GM18507 (cell line): ENCODE measurements at regions not wholly inside any gene's neighbourhood (a gene's known extent, or its start where the extent isn't known, plus 50 kb on each side); places are given as distances from the start of the nearest gene placed in this dataset.
"Not testable (repeated sequence)": the region's sequence is repeated elsewhere in the genome, so short reads cannot be mapped to it uniquely, and the experiment has no call there.

Source experiments
- DNase-seq: peaks from one replicate; pipeline ENCODE4 v3.0.0; 2011; ENCODE audit warnings: low read depth; ENCODE audit not compliant: insufficient read length; ENCODE audit errors: extremely low spot score
- FAIRE-seq: peaks from 2 replicates; lab custom pipeline; 2011; peaks lifted over from hg19 to GRCh38; lab: Jason Lieb, UNC

DNA sequence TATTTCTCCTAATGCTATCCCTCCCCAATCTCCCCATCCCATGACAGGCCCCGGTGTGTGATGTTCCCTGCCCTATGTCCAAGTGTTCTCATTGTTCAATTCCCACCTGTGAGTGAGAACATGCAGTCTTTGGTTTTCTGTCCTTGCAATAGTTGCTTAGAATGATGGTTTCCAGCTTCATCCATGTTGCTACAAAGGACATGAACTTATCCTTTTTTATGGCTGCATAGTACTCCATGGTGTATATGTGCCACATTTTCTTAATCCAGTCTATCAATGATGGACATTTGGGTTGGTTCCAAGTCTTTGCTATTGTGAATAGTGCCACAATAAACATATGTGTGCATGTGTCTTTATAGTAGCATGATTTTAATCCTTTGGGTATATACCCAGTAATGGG lies 51.3 kb upstream of the RIOK2 start:
- not testable (repeated sequence) for FAIRE-seq, DNase-seq

DNA sequence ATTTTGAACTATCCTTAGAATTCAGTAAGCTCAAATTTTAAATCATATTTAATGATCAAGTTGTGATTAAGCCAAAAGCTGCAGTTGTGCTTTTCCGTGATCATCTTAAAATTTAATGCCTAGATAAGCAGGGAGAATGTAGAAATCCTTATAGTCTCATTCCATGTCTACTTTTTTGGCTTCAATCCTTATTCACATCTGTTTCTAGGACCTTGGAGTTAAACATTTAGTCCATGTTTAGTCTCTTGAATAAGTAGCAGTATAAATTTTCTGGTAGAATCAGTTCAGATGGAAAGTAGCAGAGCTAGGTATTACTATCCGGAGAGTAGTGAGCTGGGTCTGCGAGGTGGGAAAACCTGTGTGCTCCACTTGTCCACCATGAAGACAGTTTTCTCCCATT lies 59.3 kb upstream of the RIOK2 start:
- DNase-seq (no peak), FAIRE-seq (no peak)

GRCh38 chr5:97243353-97243752 lies 60.3 kb upstream of the RIOK2 start:
- FAIRE-seq: no peak
- no peak for DNase-seq

- FAIRE-seq (no peak), DNase-seq (no peak)
Measured at GRCh38 chr5:97245386-97245785, 62.3 kb upstream of the RIOK2 start.

GRCh38 chr5:97250113-97250512 lies 67.1 kb upstream of the RIOK2 start:
- DNase-seq (no peak), FAIRE-seq (no peak)

GRCh38 chr5:97266076-97266475 lies 83.0 kb upstream of the RIOK2 start:
- FAIRE-seq (no peak), DNase-seq (no peak)

DNA sequence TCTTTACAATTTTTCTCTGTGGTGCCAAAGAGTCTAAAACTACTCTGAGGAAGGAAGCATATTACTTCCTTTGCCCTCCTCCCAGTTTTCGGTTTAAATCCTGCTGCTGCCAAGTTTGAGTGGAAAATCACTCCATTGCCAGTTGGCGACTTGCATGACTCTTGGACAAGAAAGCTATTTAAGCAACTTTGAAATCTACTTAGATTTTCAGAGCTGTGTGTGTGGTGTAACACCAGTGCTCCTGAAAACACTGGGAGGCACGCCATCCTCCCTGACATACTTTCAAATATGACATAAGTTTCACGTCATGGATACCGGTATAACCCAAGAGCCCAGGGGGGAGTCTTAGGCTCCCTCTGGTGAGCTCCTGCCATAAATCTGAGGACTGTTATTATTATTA lies 83.5 kb upstream of the RIOK2 start:
- no peak for FAIRE-seq
- DNase-seq: no peak

DNA sequence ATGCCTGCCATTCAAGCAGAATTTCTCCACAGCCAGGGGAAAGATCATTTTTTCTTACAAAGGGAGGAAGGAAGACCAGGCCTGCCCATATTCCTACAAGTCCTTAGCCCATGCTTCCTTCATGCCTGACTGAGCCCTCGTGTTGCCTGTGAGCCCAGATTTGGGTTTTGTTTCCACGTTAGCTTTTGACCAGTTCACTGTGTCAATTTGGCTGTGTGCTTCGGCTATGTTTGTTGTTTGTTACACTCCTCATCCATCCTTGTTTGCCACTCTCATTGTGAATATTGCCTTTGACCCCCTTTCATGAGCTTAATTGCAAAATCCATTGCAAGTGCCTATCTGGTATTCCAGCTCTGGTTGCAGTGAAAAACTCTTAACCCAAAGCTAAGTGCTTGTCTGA lies 84.7 kb upstream of the RIOK2 start:
- FAIRE-seq (no peak), DNase-seq (no peak)

DNA sequence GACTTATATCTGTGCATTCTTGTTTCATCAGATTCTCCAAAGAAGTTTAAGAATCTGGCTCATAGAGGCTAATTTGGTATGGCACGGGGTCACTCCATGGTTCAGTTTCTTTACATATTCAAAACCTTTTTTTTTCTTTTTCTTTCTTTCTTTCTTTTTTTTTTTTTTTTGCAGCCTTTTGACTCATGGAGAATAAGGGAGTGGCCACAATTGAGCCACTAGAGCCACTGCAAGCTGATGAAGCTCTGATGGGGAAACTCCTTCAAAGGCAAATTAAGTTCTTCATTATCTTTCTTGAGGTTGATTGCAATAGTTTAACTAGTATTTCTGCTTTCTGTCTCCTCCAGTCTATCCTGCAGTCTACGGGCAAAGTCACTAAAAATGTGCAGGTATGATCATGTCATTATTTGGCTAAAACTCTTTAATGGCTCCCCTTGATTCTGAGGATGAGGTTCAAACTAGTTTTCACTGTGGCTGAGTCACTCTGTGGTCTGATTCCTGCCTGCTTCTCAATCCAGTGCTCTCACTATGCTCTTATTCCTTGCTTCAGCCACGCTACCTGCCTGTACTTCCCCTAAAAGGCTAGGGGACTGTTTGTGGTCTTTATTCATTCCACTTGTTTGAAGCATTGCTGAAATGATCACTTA lies 93.5 kb upstream of the RIOK2 start:
- no peak for DNase-seq
- no peak for FAIRE-seq

DNA sequence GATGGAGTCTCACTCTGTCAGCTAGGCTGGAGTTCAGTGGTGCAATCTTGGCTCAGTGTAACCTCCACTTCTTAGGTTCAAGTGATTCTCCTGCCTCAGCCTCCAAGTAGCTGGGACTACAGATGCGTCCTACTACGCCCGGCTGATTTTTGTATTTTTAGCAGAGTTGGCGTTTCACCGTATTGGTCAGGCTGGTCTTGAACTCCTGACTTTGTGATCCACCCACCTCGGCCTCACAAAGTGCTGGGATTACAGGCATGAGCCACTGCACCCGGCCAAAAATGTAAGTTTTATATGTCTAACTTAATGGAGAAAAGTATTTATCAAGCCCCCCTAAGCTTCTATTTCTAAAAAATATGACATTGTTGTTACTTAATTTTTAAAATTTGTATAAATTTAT lies 98.2 kb upstream of the RIOK2 start:
- no peak for DNase-seq
- no peak for FAIRE-seq

- FAIRE-seq (no peak), DNase-seq (no peak)
Measured at GRCh38 chr5:97297063-97297703, 114.1 kb upstream of the RIOK2 start.

DNA sequence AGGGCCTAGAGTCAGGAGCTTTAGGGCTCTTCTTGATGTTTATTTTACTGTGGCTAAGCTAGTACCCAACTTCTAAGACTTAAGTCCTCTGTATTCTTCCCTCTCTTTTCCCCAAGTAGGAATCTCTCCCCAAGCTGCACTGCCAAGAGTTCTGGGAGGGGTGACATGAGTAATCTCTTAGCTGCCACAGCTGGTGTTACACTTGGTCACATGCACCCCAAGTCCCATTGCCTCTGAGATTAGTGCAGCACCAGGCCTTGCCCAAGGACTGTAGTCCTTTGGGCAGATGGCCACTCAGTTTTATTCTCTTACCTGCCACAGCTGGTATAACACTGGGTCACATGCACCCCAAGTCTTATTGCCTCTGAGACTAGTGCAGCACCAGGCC lies 114.7 kb upstream of the RIOK2 start:
- DNase-seq (no peak), FAIRE-seq (no peak)

- not testable (repeated sequence) for DNase-seq, FAIRE-seq
Measured at GRCh38 chr5:97301181-97301580, 118.1 kb upstream of the RIOK2 start.

DNA sequence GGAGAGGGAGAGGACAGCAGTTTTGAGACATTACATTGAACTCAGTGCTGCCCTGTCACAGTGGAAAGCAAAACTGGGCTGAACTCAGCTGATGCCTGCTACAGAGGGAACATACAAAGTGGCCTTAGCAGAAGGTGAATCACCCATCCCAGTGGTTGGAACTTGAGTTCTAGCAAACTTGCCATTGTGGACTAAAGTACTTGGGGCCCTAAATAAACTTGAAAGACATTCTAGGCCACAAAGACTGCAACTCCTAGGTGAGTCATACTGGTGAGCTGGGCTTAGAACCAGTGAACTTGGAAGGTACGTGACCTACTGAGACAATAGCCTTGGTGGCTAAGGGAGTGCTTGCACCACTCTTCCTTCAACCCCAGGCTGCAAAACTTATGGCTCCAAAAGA lies 155.7 kb upstream of the RIOK2 start:
- DNase-seq: no peak
- FAIRE-seq: no peak

DNA sequence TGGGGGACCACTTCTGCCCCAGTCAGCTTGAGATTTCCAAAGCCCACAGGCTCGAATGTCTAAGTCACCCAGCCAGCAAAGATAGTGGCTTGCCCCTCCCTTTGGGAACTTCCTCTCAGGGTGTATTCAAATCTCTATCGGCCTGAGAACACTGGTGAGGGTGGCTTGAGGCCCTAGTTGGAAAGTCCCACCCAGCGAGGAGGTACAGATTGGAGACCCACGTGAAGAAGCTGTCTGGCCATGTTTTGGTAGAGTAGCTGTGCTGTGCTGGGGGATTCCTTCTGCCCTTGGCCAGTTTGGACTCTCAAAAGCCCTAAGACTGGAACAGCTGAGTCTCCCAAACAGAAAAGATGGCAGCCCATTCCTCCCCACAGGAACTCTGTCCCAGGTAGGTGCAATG lies 172.7 kb upstream of the RIOK2 start:
- peak; percentile 89 for FAIRE-seq

GRCh38 chr5:97363577-97363976 lies 180.5 kb upstream of the RIOK2 start:
- FAIRE-seq (no peak), DNase-seq (no peak)

More for the DNA sequence above, 172.7 kb upstream of the RIOK2 start:
- DNase-seq: no peak

DNA sequence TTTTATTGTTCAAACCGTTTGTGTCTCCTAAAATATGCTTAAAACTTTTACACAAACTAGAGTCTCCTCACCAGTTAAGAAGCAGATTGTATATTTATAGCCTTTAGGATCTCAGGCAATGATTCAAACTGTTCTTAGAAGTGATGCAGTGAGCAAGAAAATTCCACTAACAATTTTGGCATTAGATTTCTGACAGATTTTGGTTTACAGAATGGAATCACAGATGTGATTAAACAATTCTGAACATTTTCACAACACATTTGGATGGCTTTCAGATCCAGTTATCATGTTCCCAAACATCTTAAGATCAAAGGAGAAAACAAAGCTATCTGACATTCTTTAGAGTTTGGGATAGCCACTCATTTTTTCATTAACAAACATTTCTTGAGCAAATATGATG lies 181.7 kb upstream of the RIOK2 start:
- FAIRE-seq (no peak), DNase-seq (no peak)

- no peak for FAIRE-seq
- DNase-seq: no peak
Measured at GRCh38 chr5:97365163-97365845, 182.3 kb upstream of the RIOK2 start.

DNA sequence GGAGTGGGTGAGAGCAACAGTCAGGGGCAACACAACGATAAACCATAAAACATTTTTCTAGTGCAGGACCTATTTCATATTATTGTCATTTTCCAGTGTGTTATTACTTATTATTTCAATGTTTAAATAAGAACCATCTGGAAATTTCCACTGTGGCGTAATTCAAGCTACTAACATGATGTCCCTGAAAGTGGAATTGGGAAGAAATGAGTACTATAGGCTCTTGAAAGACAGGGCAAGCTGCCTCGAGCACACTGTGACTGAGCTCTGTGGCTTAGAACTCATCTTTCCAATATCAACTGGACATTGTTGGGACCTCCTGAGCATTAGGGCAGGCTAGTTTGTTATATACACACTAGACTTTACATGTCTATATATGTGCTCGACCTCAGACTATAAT lies 182.9 kb upstream of the RIOK2 start:
- DNase-seq: no peak
- no peak for FAIRE-seq

DNA sequence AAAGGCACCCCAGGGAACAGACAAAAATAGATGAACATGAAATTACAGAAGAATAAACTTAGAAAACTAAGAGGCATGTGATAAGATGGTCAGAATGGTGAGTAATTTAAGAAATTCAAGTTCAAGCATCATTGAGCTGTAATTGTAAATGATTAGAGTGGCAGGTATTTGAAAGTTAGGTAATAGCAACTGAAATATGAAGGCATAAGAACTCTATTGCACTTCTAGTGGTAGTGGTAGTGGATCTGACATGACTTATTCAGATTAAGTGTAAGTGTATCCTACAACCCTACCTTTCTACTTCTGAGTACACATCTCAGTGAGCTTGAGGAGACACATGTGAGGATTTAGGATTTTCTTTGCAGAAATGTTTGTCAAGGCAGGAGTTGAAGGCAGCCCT lies 192.9 kb upstream of the RIOK2 start:
- no peak for FAIRE-seq

DNA sequence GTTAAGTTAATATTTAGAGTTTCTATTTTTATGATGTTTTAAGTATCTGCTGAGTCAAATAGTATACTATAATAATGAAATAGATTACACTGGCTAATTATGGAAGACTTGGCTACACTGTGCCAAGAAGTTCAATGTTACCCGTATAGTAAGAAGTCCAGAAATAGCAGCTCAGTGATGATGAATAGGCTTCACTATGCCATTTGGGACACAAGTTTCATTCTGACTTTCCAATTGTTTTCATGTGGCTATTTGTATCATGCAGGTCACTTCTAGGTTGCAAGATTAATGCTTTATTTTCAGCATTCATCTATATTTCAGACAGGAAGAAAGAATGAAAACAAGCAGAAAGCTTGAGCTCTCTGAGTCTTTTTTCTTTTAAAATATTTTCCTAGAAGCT lies 194.5 kb upstream of the RIOK2 start:
- no peak for DNase-seq
- no peak for FAIRE-seq

More for the DNA sequence above, 192.9 kb upstream of the RIOK2 start:
- DNase-seq: no peak
